DMS 273 treated with DMSO at 0.1 percent for 48 hours (cell line): ENCODE measurements at regions not wholly inside any gene's neighbourhood (a gene's known extent, or its start where the extent isn't known, plus 50 kb on each side); places are given as distances from the start of the nearest gene placed in this dataset.

Source experiments
- DNase-seq: peaks from one replicate; lab custom pipeline; 2025; lab: John Stamatoyannopoulos, UW

- no peak for DNase-seq
Measured at GRCh38 chr12:30151831-30152230, 368.1 kb upstream of the TMTC1 start.

- no peak for DNase-seq
Measured at GRCh38 chr12:30146561-30146960, 362.8 kb upstream of the TMTC1 start.

GRCh38 chr12:30145684-30146032 lies 361.9 kb upstream of the TMTC1 start:
- no peak for DNase-seq

GRCh38 chr12:30144777-30145683 lies 361.3 kb upstream of the TMTC1 start:
- no peak for DNase-seq

GRCh38 chr12:30142301-30142700 lies 358.6 kb upstream of the TMTC1 start:
- no peak for DNase-seq

GRCh38 chr12:30138483-30138882 lies 354.7 kb upstream of the TMTC1 start:
- DNase-seq: no peak

GRCh38 chr12:30136696-30137095 lies 353.0 kb upstream of the TMTC1 start:
- no peak for DNase-seq

GRCh38 chr12:30135776-30136175 lies 352.0 kb upstream of the TMTC1 start:
- DNase-seq: no peak

- no peak for DNase-seq
Measured at GRCh38 chr12:30134229-30134628, 350.5 kb upstream of the TMTC1 start.

- no peak for DNase-seq
Measured at GRCh38 chr12:30126944-30127343, 343.2 kb upstream of the TMTC1 start.

- no peak for DNase-seq
Measured at GRCh38 chr12:30120522-30120921, 336.8 kb upstream of the TMTC1 start.

- no peak for DNase-seq
Measured at GRCh38 chr12:30117483-30117882, 333.7 kb upstream of the TMTC1 start.

- DNase-seq: no peak
Measured at GRCh38 chr12:30111719-30112118, 328.0 kb upstream of the TMTC1 start.

GRCh38 chr12:30110958-30111586 lies 327.3 kb upstream of the TMTC1 start:
- DNase-seq: no peak

GRCh38 chr12:30110498-30110897 lies 326.8 kb upstream of the TMTC1 start:
- no peak for DNase-seq

GRCh38 chr12:30108666-30109065 lies 324.9 kb upstream of the TMTC1 start:
- no peak for DNase-seq

GRCh38 chr12:30106204-30106965 lies 322.6 kb upstream of the TMTC1 start:
- DNase-seq: no peak

GRCh38 chr12:30105505-30105904 lies 321.8 kb upstream of the TMTC1 start:
- DNase-seq: no peak

- no peak for DNase-seq
Measured at GRCh38 chr12:30104971-30105370, 321.2 kb upstream of the TMTC1 start.

GRCh38 chr12:30100741-30101140 lies 317.0 kb upstream of the TMTC1 start:
- no peak for DNase-seq

GRCh38 chr12:30098677-30099076 lies 314.9 kb upstream of the TMTC1 start:
- no peak for DNase-seq

GRCh38 chr12:30095511-30095910 lies 311.8 kb upstream of the TMTC1 start:
- no peak for DNase-seq
